ENCODE measurements at regions not wholly inside any gene's neighbourhood (a gene's known extent, or its start where the extent isn't known, plus 50 kb on each side); places are given as distances from the start of the nearest gene placed in this dataset.

DNA sequence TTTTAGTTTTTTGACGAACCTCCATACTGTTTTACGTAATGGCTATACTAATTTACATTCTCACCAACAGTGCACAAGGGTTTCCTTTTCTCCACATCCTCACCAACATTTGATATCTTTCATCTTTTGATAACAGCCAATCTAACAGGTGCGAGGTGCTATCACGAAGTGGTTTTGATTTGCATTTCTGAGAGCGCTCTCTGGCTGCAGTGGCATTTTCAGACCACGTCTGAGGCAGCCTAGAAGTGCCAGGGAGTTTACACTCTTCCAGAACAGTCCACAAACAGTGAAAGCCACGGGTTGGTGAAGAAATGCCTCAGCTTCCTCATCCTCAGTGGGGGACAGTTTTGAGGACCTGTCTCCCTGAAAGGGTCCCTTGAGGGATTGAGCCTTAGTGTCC is 471.0 kb downstream of the BCOR start:
- peaks cover 16% of the 10 kb centered on the region for H3K27me3 ChIP-seq (ENCODE audit: control insufficient read depth, insufficient read depth, low read length)
- in situ Hi-C loops (cut with MboI; ENCODE audit: low sequenced_read_pairs) = loop anchor here (10.0 kb wide), 1 partner anchor 62 kb away; no protein-coding TSS in a partner anchor
- no peak for TF ChIP-seq CTCF (conservative IDR thresholded peaks at IDR 0.05; ENCODE audit: low read depth, low read length)
- TF ChIP-seq MAZ (IDR thresholded peaks at IDR 0.05; ENCODE audit: borderline replicate concordance, low read depth, low read length) = no peak
- no peak for TF ChIP-seq RAD21 (IDR thresholded peaks at IDR 0.05; ENCODE audit: low read length)
- TF ChIP-seq, protein P1, sequence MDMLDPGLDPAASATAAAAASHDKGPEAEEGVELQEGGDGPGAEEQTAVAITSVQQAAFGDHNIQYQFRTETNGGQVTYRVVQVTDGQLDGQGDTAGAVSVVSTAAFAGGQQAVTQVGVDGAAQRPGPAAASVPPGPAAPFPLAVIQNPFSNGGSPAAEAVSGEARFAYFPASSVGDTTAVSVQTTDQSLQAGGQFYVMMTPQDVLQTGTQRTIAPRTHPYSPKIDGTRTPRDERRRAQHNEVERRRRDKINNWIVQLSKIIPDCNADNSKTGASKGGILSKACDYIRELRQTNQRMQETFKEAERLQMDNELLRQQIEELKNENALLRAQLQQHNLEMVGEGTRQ (IDR thresholded peaks at IDR 0.05; ENCODE audit: low read depth, low read length) = no peak
- TF ChIP-seq CEBPB (IDR thresholded peaks at IDR 0.05; ENCODE audit: low read depth, low read length) = no peak
- no peak for TF ChIP-seq MXI1 (IDR thresholded peaks at IDR 0.05; ENCODE audit: borderline replicate concordance, low read depth, low read length)
- no peak for TF ChIP-seq CHD1 (IDR thresholded peaks at IDR 0.05; ENCODE audit: low read depth, low read length)
- TF ChIP-seq MAFK (IDR thresholded peaks at IDR 0.05; ENCODE audit: low read depth, low read length) = no peak
- TF ChIP-seq FOS (IDR thresholded peaks at IDR 0.05; ENCODE audit: low read depth, low read length) = no peak
- no peak for TF ChIP-seq POLR2A (IDR thresholded peaks at IDR 0.05; ENCODE audit: low read depth, low read length)
- no peak for TF ChIP-seq RFX5 (IDR thresholded peaks at IDR 0.05; ENCODE audit: low read depth, low read length)
- TF ChIP-seq NFE2L2 (IDR thresholded peaks at IDR 0.05; ENCODE audit: low read depth, low read length) = no peak
- TF ChIP-seq SMC3 (IDR thresholded peaks at IDR 0.05; ENCODE audit: low read depth, low read length) = no peak
- no peak for TF ChIP-seq BHLHE40 (IDR thresholded peaks at IDR 0.05; ENCODE audit: low read depth, low read length)
- no peak for TF ChIP-seq RCOR1 (IDR thresholded peaks at IDR 0.05; ENCODE audit: insufficient replicate concordance, low read length)
- no peak for TF ChIP-seq ELK1 (IDR thresholded peaks at IDR 0.05; ENCODE audit: borderline replicate concordance, low read depth, low read length)

More for the DNA sequence above, 471.0 kb downstream of the BCOR start:
- Histone ChIP-seq H2AFZ (replicated peaks; ENCODE audit: low read length, poor library complexity) (no peak overlapping the region), H2BK120ac (ENCODE audit: low read depth, low read length) (no peak overlapping the region), H3K4me3 (ENCODE audit: insufficient read depth, low read depth, low read length) (no peak overlapping the region), H3K79me1 (ENCODE audit: low read depth in 1 of 2, low read length in 2 of 2) (no peaks in the 10 kb centered on the region), H3K4me2 (ENCODE audit: low read depth, low read length) (no peak overlapping the region), H3K4me1 (ENCODE audit: control insufficient read depth, insufficient read depth, low read length) (no peaks in the 10 kb centered on the region), H2AK5ac (ENCODE audit: low read depth, low read length) (no peak overlapping the region), H4K8ac (ENCODE audit: low read depth in 2 of 2, low read length in 2 of 2) (no peak overlapping the region), H3K18ac (ENCODE audit: low read depth, low read length) (no peak overlapping the region), H3K9me1 (ENCODE audit: insufficient read depth, low read length) (no peaks in the 10 kb centered on the region), H2AK9ac (replicated peaks; ENCODE audit: low read depth, low read length, poor library complexity) (no peak overlapping the region), H3K9me3 (ENCODE audit: control insufficient read depth, insufficient read depth, low read length) (no peaks in the 10 kb centered on the region; the same call in 1 of the 2 replicates), H3K23ac (ENCODE audit: low read depth, low read length) (no peak overlapping the region), H3K9ac (ENCODE audit: low read depth, low read length) (no peak overlapping the region), H3K4ac (ENCODE audit: low read depth, low read length) (no peak overlapping the region), H3K56ac (ENCODE audit: extremely low read depth, insufficient read depth, low read length) (no peak overlapping the region), H2BK20ac (ENCODE audit: low read depth, low read length) (no peak overlapping the region), H3K27ac (ENCODE audit: insufficient read depth, low read length) (no peak overlapping the region), H3K14ac (replicated peaks; ENCODE audit: low read depth, low read length) (no peak overlapping the region), H3K36me3 (ENCODE audit: control insufficient read depth, insufficient read depth, low read length) (no peaks in the 10 kb centered on the region), H2BK5ac (ENCODE audit: low read depth, low read length, poor library complexity, severe bottlenecking) (no peak overlapping the region), H4K20me1 (ENCODE audit: insufficient read depth, low read length) (no peaks in the 10 kb centered on the region), H2BK15ac (ENCODE audit: low read depth, low read length) (no peak overlapping the region), H4K5ac (ENCODE audit: low read depth, low read length) (no peak overlapping the region), H4K91ac (ENCODE audit: insufficient read depth, low read depth, low read length) (no peak overlapping the region)
- POLR2A ChIA-PET (ENCODE audit: unreplicated experiment) = no interaction called here
- DNase-seq (no peak), ATAC-seq (ENCODE audit: low read depth) (no peak)
- no CpG with 5 or more reads among the region's 7 CpGs for WGBS, 2 experiments (ENCODE audit: extremely low coverage in 2 of 2, insufficient read length in 1 of 2)
- no TSS peak for BruUV-seq (replicated peaks)
- intact Hi-C loops (cut with micrococcal nuclease) = no loop called here
- dilution Hi-C loops (cut with HindIII; ENCODE audit: low sequenced_read_pairs, unreplicated experiment) = no loop called here
- CTCF ChIA-PET = no interaction called here

Data from IMR-90 (cell line).